Endothelial cell of umbilical vein (primary cell): ENCODE measurements at regions not wholly inside any gene's neighbourhood (a gene's known extent, or its start where the extent isn't known, plus 50 kb on each side); places are given as distances from the start of the nearest gene placed in this dataset.

ENCODE experiments used
- BruUV-seq: library from RNA; stranded (reverse); fragments of 400-500 nt; replicated peaks from 2 replicates; lab custom pipeline; 2021; lab: Mats Ljungman, UMichigan
- CTCF ChIA-PET: fragments of 300-600, 350-600 bp; sonication (Branson Sonifier 250); formaldehyde crosslinking; loops from one replicate; lab custom pipeline; 2021; ENCODE audit warnings: antibody characterized with exemption, inconsistent platforms; lab: Charles Lee
- POLR2A ChIA-PET: fragments of 300-600, 350-600 bp; sonication (Branson Sonifier 250); formaldehyde crosslinking; loops from one replicate; lab custom pipeline; 2021; ENCODE audit warnings: antibody characterized with exemption, inconsistent platforms; lab: Charles Lee
- DNase-seq: peaks from one replicate; pipeline ENCODE4 v3.0.0-alpha.2; 2011; ENCODE audit warnings: low read depth, low spot score
- FAIRE-seq: peaks from 2 replicates; lab custom pipeline; 2011; peaks lifted over from hg19 to GRCh38; lab: Jason Lieb, UNC
- H2AFZ ChIP-seq: 2 replicates; pipeline ENCODE4 v1.6.0; 2012; ENCODE audit warnings: low read depth, low read length, control low read depth, inconsistent platforms
- H3K27ac ChIP-seq: 2 replicates; pipeline ENCODE4 v1.5.1; 2011; ENCODE audit warnings: low read depth, mild to moderate bottlenecking, control low read depth, low read length, moderate library complexity; ENCODE audit not compliant: insufficient read depth
- H3K27me3 ChIP-seq, 2 experiments: 2 replicates each; pipeline versions ENCODE4 v1.6.0 to v1.6.1; 2011; ENCODE audit warnings: low read length in 2 of 2, mixed read lengths in 1 of 2; ENCODE audit not compliant: control insufficient read depth in 2 of 2, insufficient read depth in 2 of 2
- H3K36me3 ChIP-seq, 2 experiments: 2 replicates in 1 of 2; 3 replicates in 1 of 2; pipeline ENCODE4 v1.5.1; 2011; ENCODE audit warnings: low read length in 2 of 2, mild to moderate bottlenecking in 1 of 2, moderate library complexity in 1 of 2; ENCODE audit not compliant: control insufficient read depth in 2 of 2, insufficient read depth in 2 of 2; ENCODE audit errors: extremely low read depth in 1 of 2
- H3K4me1 ChIP-seq: 3 replicates; pipeline ENCODE4 v1.5.1; 2011; ENCODE audit warnings: mild to moderate bottlenecking, low read length; ENCODE audit not compliant: control insufficient read depth, insufficient read depth; ENCODE audit errors: extremely low read depth
- H3K4me2 ChIP-seq: 2 replicates; pipeline ENCODE4 v1.6.1; 2011; ENCODE audit warnings: low read length, control low read depth, mixed read lengths; ENCODE audit not compliant: insufficient read depth
- H3K4me3 ChIP-seq, 3 experiments: fragments of 200-600 bp in 1 of 3; sonication (generic), shearing (Covaris generic) in 1 of 3; replicated peaks in 1 of 3; 2 replicates each; pipeline ENCODE4 v1.5.1; 2011 to 2016; ENCODE audit warnings: control low read depth in 3 of 3, low read length in 3 of 3, mild to moderate bottlenecking in 2 of 3, inconsistent platforms in 1 of 3, low read depth in 1 of 3, moderate library complexity in 1 of 3; ENCODE audit not compliant: insufficient read depth in 1 of 3
- H3K79me2 ChIP-seq: 2 replicates; pipeline ENCODE4 v1.6.0; 2012; ENCODE audit warnings: low read length, inconsistent platforms; ENCODE audit not compliant: control insufficient read depth, insufficient read depth
- H3K9ac ChIP-seq: replicated peaks from 2 replicates; pipeline ENCODE3; 2011; ENCODE audit warnings: low read length, control low read depth; ENCODE audit not compliant: insufficient read depth; ENCODE audit errors: extremely low read depth
- H3K9me1 ChIP-seq: replicated peaks from 3 replicates; pipeline ENCODE4 v1.6.0; 2011; ENCODE audit warnings: mild to moderate bottlenecking, low read length; ENCODE audit not compliant: control insufficient read depth, insufficient read depth; ENCODE audit errors: extremely low read depth
- H3K9me3 ChIP-seq: replicated peaks from 2 replicates; pipeline ENCODE4 v1.5.1; 2012; ENCODE audit warnings: low read length, inconsistent platforms; ENCODE audit not compliant: control insufficient read depth, insufficient read depth
- H4K20me1 ChIP-seq: replicated peaks from 2 replicates; pipeline ENCODE3; 2011; ENCODE audit warnings: mild to moderate bottlenecking, low read length; ENCODE audit not compliant: control insufficient read depth, insufficient read depth; ENCODE audit errors: extremely low read depth
- FOS ChIP-seq: IDR thresholded peaks from 2 replicates; pipeline ENCODE4 v1.6.1; 2011; ENCODE audit warnings: mild to moderate bottlenecking, low read length, moderate library complexity, borderline replicate concordance; ENCODE audit not compliant: insufficient read depth
- GATA2 ChIP-seq: IDR thresholded peaks from 2 replicates; pipeline ENCODE4 v1.7.0; 2011; ENCODE audit warnings: low read depth, mild to moderate bottlenecking, moderate library complexity, mixed read lengths, low read length; ENCODE audit not compliant: insufficient read length, insufficient read depth
- JUN ChIP-seq: IDR thresholded peaks from 2 replicates; pipeline ENCODE4 v1.6.1; 2011; ENCODE audit warnings: borderline replicate concordance, low read depth; ENCODE audit not compliant: insufficient read length, insufficient read depth
- MAX ChIP-seq: IDR thresholded peaks from 2 replicates; pipeline ENCODE4 v1.6.1; 2011; ENCODE audit not compliant: insufficient read depth, insufficient read length
- MYC ChIP-seq: IDR thresholded peaks from one replicate; pipeline ENCODE4 v1.6.1; 2011; ENCODE audit warnings: mild to moderate bottlenecking, low read depth, low read length
- POLR2A ChIP-seq: IDR thresholded peaks from 2 replicates; pipeline ENCODE4 v1.6.1; 2012; ENCODE audit warnings: low read depth, mild to moderate bottlenecking, control low read depth, low read length
- POLR2AphosphoS5 ChIP-seq: IDR thresholded peaks from 2 replicates; pipeline ENCODE4 v1.6.1; 2012; ENCODE audit warnings: low read depth, mild to moderate bottlenecking, control low read depth, low read length, moderate library complexity; ENCODE audit not compliant: insufficient read depth
- dilution Hi-C: fragments of 300-500 bp; cut with MboI; formaldehyde crosslinking; loops from one replicate; pipeline ENCODE4 v1.15.0; 2019; ENCODE audit warnings: low sequenced_read_pairs; ENCODE audit not compliant: extremely low pct_ligation_motif_present
- intact Hi-C: fragments of 100-400 bp; cut with micrococcal nuclease; formaldehyde crosslinking; loops from one replicate; pipeline ENCODE4 v1.10.0; 2022

DNA sequence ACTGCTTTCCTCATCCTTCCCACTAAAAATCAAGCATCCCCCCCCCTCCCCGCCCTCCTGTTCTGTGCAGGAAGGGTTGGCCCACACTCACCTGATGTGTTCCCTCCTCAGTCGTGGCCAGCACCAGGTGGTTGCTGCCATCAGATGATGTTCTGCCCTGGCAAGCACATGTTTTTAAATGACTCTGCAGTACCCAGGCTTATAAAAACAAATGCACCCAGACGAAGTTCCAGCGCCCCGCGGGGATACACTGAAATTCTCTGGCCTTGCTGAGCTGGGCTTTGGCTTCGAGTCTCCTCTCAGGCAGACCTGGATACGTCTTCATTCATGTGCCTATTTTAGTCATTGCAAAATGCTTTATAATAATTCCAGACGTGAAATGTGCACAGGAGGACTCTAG lies 316.3 kb downstream of the DLEU7 start:
- H3K4me2 ChIP-seq: no peak overlapping the region
- H3K4me1 ChIP-seq: peaks cover 8% of the 10 kb centered on the region
- no peaks in the 10 kb centered on the region for H3K27me3 ChIP-seq
- no peak overlapping the region for H3K27ac ChIP-seq
- H3K9me3 ChIP-seq: no peaks in the 10 kb centered on the region
- TF ChIP-seq JUN (no peak), POLR2A (no peak), GATA2 (no peak), MAX (no peak), FOS (no peak), MYC (no peak), POLR2AphosphoS5 (no peak)
- no peak overlapping the region for H3K4me3 ChIP-seq
- H3K36me3 ChIP-seq: no peaks in the 10 kb centered on the region
- ChIA-PET POLR2A (no interaction called here), CTCF (interaction anchor here (0.8 to 1.7 kb wide), 4 partner anchors 193 to 550 kb away, joined by 3 to 4 read pairs (median 4); no protein-coding TSS in a partner anchor)
- DNase-seq: no peak
- dilution Hi-C loops (no loop called here), intact Hi-C loops (loop anchor here (10.0 kb wide), 1 partner anchor 862 kb away; no protein-coding TSS in a partner anchor)
- no TSS peak for BruUV-seq
- no peaks in the 10 kb centered on the region for H3K9me1 ChIP-seq
- H3K79me2 ChIP-seq: no peaks in the 10 kb centered on the region
- no peak overlapping the region for H3K9ac ChIP-seq
- H4K20me1 ChIP-seq: no peaks in the 10 kb centered on the region
- FAIRE-seq: no peak
- no peak overlapping the region for H2AFZ ChIP-seq
